ENCODE measurements at regions not wholly inside any gene's neighbourhood (a gene's known extent, or its start where the extent isn't known, plus 50 kb on each side); places are given as distances from the start of the nearest gene placed in this dataset.

- H3K9me3 ChIP-seq = no peaks in the 10 kb centered on the region
- peak; percentile 28 to 89 for DNase-seq (ENCODE audit: low spot score in 2 of 2)
- peaks cover 18% of the 10 kb centered on the region for H3K27me3 ChIP-seq (ENCODE audit: low read depth)
- H3K36me3 ChIP-seq (replicated peaks) = no peaks in the 10 kb centered on the region
- no peak overlapping the region for H3K4me3 ChIP-seq
- H3K4me1 ChIP-seq = no peaks in the 10 kb centered on the region
- in situ Hi-C loops (cut with MboI; ENCODE audit: low sequenced_read_pairs) = loop anchor here (5.0 to 25.0 kb wide), 4 partner anchors 240 to 580 kb away; no protein-coding TSS in a partner anchor
Measured at GRCh38 chr11:19557720-19558140, 154.9 kb upstream of the NAV2 start.

GRCh38 chr11:19557185-19557584 lies 155.5 kb upstream of the NAV2 start:
- H3K9me3 ChIP-seq = no peaks in the 10 kb centered on the region
- no peaks in the 10 kb centered on the region for H3K36me3 ChIP-seq (replicated peaks)
- DNase-seq (ENCODE audit: low spot score in 2 of 2) = no peak
- H3K27me3 ChIP-seq (ENCODE audit: low read depth) = peaks cover 18% of the 10 kb centered on the region
- in situ Hi-C loops (cut with MboI; ENCODE audit: low sequenced_read_pairs) = loop anchor here (5.0 to 25.0 kb wide), 4 partner anchors 240 to 580 kb away; no protein-coding TSS in a partner anchor
- H3K4me3 ChIP-seq = no peak overlapping the region
- no peaks in the 10 kb centered on the region for H3K4me1 ChIP-seq

GRCh38 chr11:19555266-19555665 lies 157.4 kb upstream of the NAV2 start:
- in situ Hi-C loops (cut with MboI; ENCODE audit: low sequenced_read_pairs) = loop anchor here (5.0 to 25.0 kb wide), 4 partner anchors 238 to 582 kb away; no protein-coding TSS in a partner anchor
- peaks cover 14% of the 10 kb centered on the region for H3K27me3 ChIP-seq (ENCODE audit: low read depth)
- H3K4me1 ChIP-seq = no peaks in the 10 kb centered on the region
- H3K36me3 ChIP-seq (replicated peaks) = no peaks in the 10 kb centered on the region
- H3K4me3 ChIP-seq = no peak overlapping the region
- no peaks in the 10 kb centered on the region for H3K9me3 ChIP-seq
- DNase-seq (ENCODE audit: low spot score in 2 of 2) = no peak

GRCh38 chr11:19553683-19554333 lies 158.8 kb upstream of the NAV2 start:
- DNase-seq (ENCODE audit: low spot score in 2 of 2) = peak; percentile 33 to 86
- in situ Hi-C loops (cut with MboI; ENCODE audit: low sequenced_read_pairs) = loop anchor here (10.0 to 25.0 kb wide), 2 partner anchors 299 to 583 kb away; no protein-coding TSS in a partner anchor
- peaks cover 4% of the 10 kb centered on the region for H3K27me3 ChIP-seq (ENCODE audit: low read depth)

GRCh38 chr11:19552656-19553260 lies 159.9 kb upstream of the NAV2 start:
- in situ Hi-C loops (cut with MboI; ENCODE audit: low sequenced_read_pairs) = loop anchor here (10.0 to 25.0 kb wide), 2 partner anchors 298 to 585 kb away; no protein-coding TSS in a partner anchor

More at GRCh38 chr11:19553683-19554333, 158.8 kb upstream of the NAV2 start:
- Histone ChIP-seq H3K4me1 (no peaks in the 10 kb centered on the region), H3K9me3 (no peaks in the 10 kb centered on the region), H3K4me3 (no peak overlapping the region), H3K36me3 (replicated peaks) (no peaks in the 10 kb centered on the region)

GRCh38 chr11:19552161-19552560 lies 160.5 kb upstream of the NAV2 start:
- Histone ChIP-seq H3K4me3 (no peak overlapping the region), H3K36me3 (replicated peaks) (no peaks in the 10 kb centered on the region), H3K4me1 (no peaks in the 10 kb centered on the region), H3K9me3 (no peaks in the 10 kb centered on the region), H3K27me3 (ENCODE audit: low read depth) (peaks cover 6% of the 10 kb centered on the region; the same call in 1 of the 2 replicates)
- in situ Hi-C loops (cut with MboI; ENCODE audit: low sequenced_read_pairs) = loop anchor here (10.0 to 25.0 kb wide), 2 partner anchors 297 to 585 kb away; no protein-coding TSS in a partner anchor
- no peak for DNase-seq (ENCODE audit: low spot score in 2 of 2)

More at GRCh38 chr11:19552656-19553260, 159.9 kb upstream of the NAV2 start:
- no peaks in the 10 kb centered on the region for H3K9me3 ChIP-seq
- H3K4me1 ChIP-seq = no peaks in the 10 kb centered on the region
- no peak overlapping the region for H3K4me3 ChIP-seq
- H3K27me3 ChIP-seq (ENCODE audit: low read depth) = peaks cover 6% of the 10 kb centered on the region; the same call in 1 of the 2 replicates
- DNase-seq (ENCODE audit: low spot score in 2 of 2) = no peak
- H3K36me3 ChIP-seq (replicated peaks) = no peaks in the 10 kb centered on the region

- in situ Hi-C loops (cut with MboI; ENCODE audit: low sequenced_read_pairs) = loop anchor here (10.0 to 25.0 kb wide), 2 partner anchors 297 to 586 kb away; no protein-coding TSS in a partner anchor
Measured at GRCh38 chr11:19551457-19551856, 161.2 kb upstream of the NAV2 start.

GRCh38 chr11:19547044-19547443 lies 165.6 kb upstream of the NAV2 start:
- H3K4me3 ChIP-seq = no peak overlapping the region
- no peaks in the 10 kb centered on the region for H3K36me3 ChIP-seq (replicated peaks)
- no peaks in the 10 kb centered on the region for H3K4me1 ChIP-seq
- in situ Hi-C loops (cut with MboI; ENCODE audit: low sequenced_read_pairs) = no loop called here
- H3K27me3 ChIP-seq (ENCODE audit: low read depth) = peaks cover 14% of the 10 kb centered on the region
- no peaks in the 10 kb centered on the region for H3K9me3 ChIP-seq
- no peak for DNase-seq (ENCODE audit: low spot score in 2 of 2)

More at GRCh38 chr11:19551457-19551856, 161.2 kb upstream of the NAV2 start:
- no peak overlapping the region for H3K4me3 ChIP-seq
- no peaks in the 10 kb centered on the region for H3K36me3 ChIP-seq (replicated peaks)
- H3K4me1 ChIP-seq = no peaks in the 10 kb centered on the region
- H3K27me3 ChIP-seq (ENCODE audit: low read depth) = peaks cover 9% of the 10 kb centered on the region; the same call in 1 of the 2 replicates
- no peaks in the 10 kb centered on the region for H3K9me3 ChIP-seq
- no peak for DNase-seq (ENCODE audit: low spot score in 2 of 2)

GRCh38 chr11:19546325-19546724 lies 166.3 kb upstream of the NAV2 start:
- in situ Hi-C loops (cut with MboI; ENCODE audit: low sequenced_read_pairs) = no loop called here
- no peak for DNase-seq (ENCODE audit: low spot score in 2 of 2)

GRCh38 chr11:19541521-19542049 lies 171.1 kb upstream of the NAV2 start:
- no peaks in the 10 kb centered on the region for H3K4me1 ChIP-seq
- H3K27me3 ChIP-seq (ENCODE audit: low read depth) = peaks cover 6% of the 10 kb centered on the region
- in situ Hi-C loops (cut with MboI; ENCODE audit: low sequenced_read_pairs) = no loop called here
- H3K4me3 ChIP-seq = no peak overlapping the region
- no peaks in the 10 kb centered on the region for H3K9me3 ChIP-seq
- DNase-seq (ENCODE audit: low spot score in 2 of 2) = no peak
- H3K36me3 ChIP-seq (replicated peaks) = no peaks in the 10 kb centered on the region

More at GRCh38 chr11:19546325-19546724, 166.3 kb upstream of the NAV2 start:
- no peak overlapping the region for H3K4me3 ChIP-seq
- H3K36me3 ChIP-seq (replicated peaks) = no peaks in the 10 kb centered on the region
- no peaks in the 10 kb centered on the region for H3K9me3 ChIP-seq
- no peaks in the 10 kb centered on the region for H3K4me1 ChIP-seq
- peaks cover 14% of the 10 kb centered on the region for H3K27me3 ChIP-seq (ENCODE audit: low read depth)

- in situ Hi-C loops (cut with MboI; ENCODE audit: low sequenced_read_pairs) = no loop called here
- Histone ChIP-seq H3K4me1 (no peaks in the 10 kb centered on the region), H3K36me3 (replicated peaks) (no peaks in the 10 kb centered on the region), H3K4me3 (no peak overlapping the region), H3K9me3 (no peaks in the 10 kb centered on the region), H3K27me3 (ENCODE audit: low read depth) (peaks cover 3% of the 10 kb centered on the region; the same call in 1 of the 2 replicates)
- no peak for DNase-seq (ENCODE audit: low spot score in 2 of 2)
Measured at GRCh38 chr11:19539861-19540260, 172.8 kb upstream of the NAV2 start.

GRCh38 chr11:19537803-19538453 lies 174.7 kb upstream of the NAV2 start:
- no peak overlapping the region for H3K4me3 ChIP-seq
- in situ Hi-C loops (cut with MboI; ENCODE audit: low sequenced_read_pairs) = no loop called here
- H3K36me3 ChIP-seq (replicated peaks) = no peaks in the 10 kb centered on the region
- DNase-seq (ENCODE audit: low spot score in 2 of 2) = no peak
- no peaks in the 10 kb centered on the region for H3K4me1 ChIP-seq
- H3K9me3 ChIP-seq = no peaks in the 10 kb centered on the region
- peaks cover 3% of the 10 kb centered on the region; the same call in 1 of the 2 replicates for H3K27me3 ChIP-seq (ENCODE audit: low read depth)

- in situ Hi-C loops (cut with MboI; ENCODE audit: low sequenced_read_pairs) = no loop called here
- no peak for DNase-seq (ENCODE audit: low spot score in 2 of 2)
- Histone ChIP-seq H3K36me3 (replicated peaks) (no peaks in the 10 kb centered on the region), H3K4me1 (no peaks in the 10 kb centered on the region), H3K27me3 (ENCODE audit: low read depth) (no peaks in the 10 kb centered on the region; the same call in 1 of the 2 replicates), H3K4me3 (no peak overlapping the region), H3K9me3 (no peaks in the 10 kb centered on the region)
Measured at GRCh38 chr11:19536131-19536530, 176.5 kb upstream of the NAV2 start.

Measured in HAP-1 (cell line).